Kidney capillary endothelial cell (primary cell): ENCODE measurements at regions not wholly inside any gene's neighbourhood (a gene's known extent, or its start where the extent isn't known, plus 50 kb on each side); places are given as distances from the start of the nearest gene placed in this dataset.
A peak's percentile ranks its signal among the peaks of the same experiment; 100 is the strongest.

Experiments
- DNase-seq: peaks from one replicate; pipeline ENCODE4 v3.0.0-alpha.2; 2018; ENCODE audit warnings: low spot score

- DNase-seq, result no peak
Observed at GRCh38 chr2:18723219-18723618, 133.8 kb upstream of the NT5C1B start.

- DNase-seq, result no peak
Observed at GRCh38 chr2:18722101-18722500, 132.7 kb upstream of the NT5C1B start.

GRCh38 chr2:18721038-18721922, 131.9 kb upstream of the NT5C1B start:
- no peak for DNase-seq

GRCh38 chr2:18719978-18720775, 130.8 kb upstream of the NT5C1B start:
- DNase-seq, result no peak

- no peak for DNase-seq
Observed at GRCh38 chr2:18708203-18708715, 118.9 kb upstream of the NT5C1B start.

- no peak for DNase-seq
Observed at GRCh38 chr2:18706001-18706400, 116.6 kb upstream of the NT5C1B start.

- no peak for DNase-seq
Observed at GRCh38 chr2:18704276-18704675, 114.9 kb upstream of the NT5C1B start.

- no peak for DNase-seq
Observed at GRCh38 chr2:18703555-18703954, 114.2 kb upstream of the NT5C1B start.

- peak; percentile 15 for DNase-seq
Observed at GRCh38 chr2:18701981-18702380, 112.6 kb upstream of the NT5C1B start.

GRCh38 chr2:18701546-18701945, 112.2 kb upstream of the NT5C1B start:
- no peak for DNase-seq

- no peak for DNase-seq
Observed at GRCh38 chr2:18690342-18690741, 101.0 kb upstream of the NT5C1B start.

GRCh38 chr2:18684206-18685038, 95.1 kb upstream of the NT5C1B start:
- no peak for DNase-seq

GRCh38 chr2:18682681-18683080, 93.3 kb upstream of the NT5C1B start:
- no peak for DNase-seq

- DNase-seq, result no peak
Observed at GRCh38 chr2:18677280-18677679, 87.9 kb upstream of the NT5C1B start.

- no peak for DNase-seq
Observed at GRCh38 chr2:18674309-18674708, 84.9 kb upstream of the NT5C1B start.

GRCh38 chr2:18671363-18671762, 82.0 kb upstream of the NT5C1B start:
- DNase-seq, result no peak

GRCh38 chr2:18668221-18668620, 78.9 kb upstream of the NT5C1B start:
- no peak for DNase-seq

- no peak for DNase-seq
Observed at GRCh38 chr2:18664421-18664820, 75.1 kb upstream of the NT5C1B start.

GRCh38 chr2:18663861-18664260, 74.5 kb upstream of the NT5C1B start:
- DNase-seq, result no peak

GRCh38 chr2:18662689-18663088, 73.3 kb upstream of the NT5C1B start:
- no peak for DNase-seq

GRCh38 chr2:18659915-18660314, 70.5 kb upstream of the NT5C1B start:
- no peak for DNase-seq

GRCh38 chr2:18656048-18656447, 66.7 kb upstream of the NT5C1B start:
- DNase-seq, result no peak
